SH-SY5Y (cell line): ENCODE measurements at regions not wholly inside any gene's neighbourhood (a gene's known extent, or its start where the extent isn't known, plus 50 kb on each side); places are given as distances from the start of the nearest gene placed in this dataset.

ENCODE experiments used
- GATA2 ChIP-seq: IDR thresholded peaks from 2 replicates; pipeline ENCODE4 v1.6.1; 2011; ENCODE audit warnings: mild to moderate bottlenecking, low read depth, low read length
- GATA3 ChIP-seq: IDR thresholded peaks from 2 replicates; pipeline ENCODE4 v1.6.1; 2011; ENCODE audit warnings: low read depth, mild to moderate bottlenecking, low read length, moderate library complexity

DNA sequence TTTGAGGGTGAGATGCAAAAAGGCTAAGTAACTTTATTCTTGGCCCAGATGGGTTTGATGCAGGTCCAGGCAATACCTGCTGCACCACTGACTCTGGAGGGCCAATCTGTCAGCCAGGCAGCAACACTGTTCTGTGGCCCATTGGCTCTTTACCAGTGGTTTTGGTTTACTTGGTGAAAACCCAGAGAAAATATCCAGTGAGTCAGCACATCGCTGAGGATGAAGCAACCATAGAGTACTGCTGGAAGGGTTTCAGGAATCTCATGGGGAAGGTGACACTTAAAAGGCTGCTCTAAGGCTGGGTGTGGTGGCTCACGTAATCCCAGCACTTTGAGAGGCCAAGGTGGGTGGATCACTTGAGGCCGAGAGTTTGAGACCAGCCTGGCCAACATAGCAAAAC is 192.5 kb upstream of the FAM98A start:
- TF ChIP-seq GATA3 (no peak), GATA2 (no peak)
